ENCODE measurements at regions not wholly inside any gene's neighbourhood (a gene's known extent, or its start where the extent isn't known, plus 50 kb on each side); places are given as distances from the start of the nearest gene placed in this dataset.

- TF ChIP-seq ZNF274 (IDR thresholded peaks at IDR 0.05; ENCODE audit: borderline replicate concordance, extremely low read depth, low read length): no peak
- no peak for TF ChIP-seq RXRA (IDR thresholded peaks at IDR 0.05; ENCODE audit: insufficient read depth, low read depth, low read length)
- TF ChIP-seq POLR2AphosphoS5 (IDR thresholded peaks at IDR 0.05; ENCODE audit: low read depth, low read length): no peak
- no peak for TF ChIP-seq SAP30 (IDR thresholded peaks at IDR 0.05; ENCODE audit: insufficient read depth, insufficient replicate concordance, low read length)
- no peak for TF ChIP-seq RBBP5 (IDR thresholded peaks at IDR 0.05; ENCODE audit: borderline replicate concordance, low read depth, low read length)
- no peak for TF ChIP-seq TAF1 (IDR thresholded peaks at IDR 0.05; ENCODE audit: low read depth, low read length)
- TF ChIP-seq POLR2A (IDR thresholded peaks at IDR 0.05; ENCODE audit: control extremely low read depth in 1 of 2, low read depth in 2 of 2, low read length in 2 of 2): no peak
- TF ChIP-seq CTCF (IDR thresholded peaks at IDR 0.05; ENCODE audit: control extremely low read depth in 1 of 3, insufficient read depth in 1 of 3, low read depth in 1 of 3, low read length in 3 of 3): no peak
- TF ChIP-seq GABPA (IDR thresholded peaks at IDR 0.05; ENCODE audit: borderline replicate concordance, insufficient read depth, low read length): no peak
- TF ChIP-seq CHD2 (IDR thresholded peaks at IDR 0.05; ENCODE audit: low read length): no peak
- TF ChIP-seq MAFK (IDR thresholded peaks at IDR 0.05; ENCODE audit: low read depth, low read length): no peak
- TF ChIP-seq TBP (IDR thresholded peaks at IDR 0.05; ENCODE audit: low read depth, low read length): no peak
- no peak for TF ChIP-seq GTF2F1 (IDR thresholded peaks at IDR 0.05; ENCODE audit: borderline replicate concordance, low read depth, low read length)
- no peak for TF ChIP-seq EGR1 (IDR thresholded peaks at IDR 0.05; ENCODE audit: borderline replicate concordance, low read depth, low read length)
Observed at GRCh38 chr13:106029676-106030290, 505.7 kb downstream of the EFNB2 start.
